Neural progenitor cell (in vitro differentiated cells): ENCODE measurements at regions not wholly inside any gene's neighbourhood (a gene's known extent, or its start where the extent isn't known, plus 50 kb on each side); places are given as distances from the start of the nearest gene placed in this dataset.

Experiments
- DNase-seq: peaks from one replicate; pipeline ENCODE4 v3.0.0-alpha.2; 2016; ENCODE audit warnings: low spot score
- H2AFZ ChIP-seq: fragments of 200-600 bp; sonication (generic); replicated peaks from 2 replicates; pipeline ENCODE4 v1.6.1; 2016; ENCODE audit warnings: antibody characterized with exemption
- H3F3A ChIP-seq: fragments of 200-600 bp; sonication (generic); 2 replicates; pipeline ENCODE4 v1.6.1; 2016; ENCODE audit warnings: antibody characterized with exemption, low read depth
- H3K27ac ChIP-seq: fragments of 200-600 bp; sonication (generic); 2 replicates; pipeline ENCODE4 v1.5.1; 2016; ENCODE audit warnings: mild to moderate bottlenecking
- H3K27me3 ChIP-seq: fragments of 200-600 bp; sonication (generic); 2 replicates; pipeline ENCODE4 v1.6.1; 2016; ENCODE audit warnings: mild to moderate bottlenecking, moderate library complexity
- H3K36me3 ChIP-seq: fragments of 200-600 bp; sonication (generic); 2 replicates; pipeline ENCODE4 v1.5.1; 2016
- H3K4me1 ChIP-seq: fragments of 200-600 bp; sonication (generic); 2 replicates; pipeline ENCODE4 v1.6.1; 2016; ENCODE audit warnings: mixed run types
- H3K4me2 ChIP-seq: fragments of 200-600 bp; sonication (generic); 2 replicates; pipeline ENCODE4 v1.6.1; 2016
- H3K4me3 ChIP-seq: fragments of 200-600 bp; sonication (generic); 2 replicates; pipeline ENCODE4 v1.5.1; 2016
- H3K79me2 ChIP-seq: fragments of 200-600 bp; sonication (generic); 2 replicates; pipeline ENCODE4 v1.6.1; 2016; ENCODE audit warnings: low read depth
- H3K9ac ChIP-seq: fragments of 200-600 bp; sonication (generic); 2 replicates; pipeline ENCODE4 v1.6.1; 2016
- H3K9me3 ChIP-seq: fragments of 200-600 bp; sonication (generic); 2 replicates; pipeline ENCODE4 v1.5.1; 2016; ENCODE audit warnings: low read depth
- H4K20me1 ChIP-seq: fragments of 200-600 bp; sonication (generic); 2 replicates; pipeline ENCODE4 v1.6.1; 2016; ENCODE audit warnings: low read depth
- H3K27ac Mint-ChIP-seq: 3 replicates; pipeline ENCODE4 v1.8.0; 2021; ENCODE audit warnings: mixed read lengths
- H3K27me3 Mint-ChIP-seq: 2 replicates; pipeline ENCODE4 v1.8.0; 2022; ENCODE audit warnings: low read depth, mild to moderate bottlenecking, inconsistent platforms, moderate library complexity, mixed read lengths; ENCODE audit not compliant: insufficient read depth
- H3K36me3 Mint-ChIP-seq: 3 replicates; pipeline ENCODE4 v1.8.0; 2021; ENCODE audit warnings: mixed read lengths
- H3K4me1 Mint-ChIP-seq: 3 replicates; pipeline ENCODE4 v1.8.0; 2021; ENCODE audit warnings: mixed read lengths
- H3K4me3 Mint-ChIP-seq: 3 replicates; pipeline ENCODE4 v1.8.0; 2021; ENCODE audit warnings: mild to moderate bottlenecking, moderate library complexity, mixed read lengths
- H3K9me3 Mint-ChIP-seq: 3 replicates; pipeline ENCODE4 v1.8.0; 2020; ENCODE audit warnings: mixed read lengths
- EZH2 ChIP-seq: fragments of 200-600 bp; sonication (generic); IDR thresholded peaks from 2 replicates; pipeline ENCODE4 v1.6.1; 2017; ENCODE audit warnings: antibody characterized with exemption, mild to moderate bottlenecking, moderate library complexity
- EZH2phosphoT487 ChIP-seq: fragments of 200-600 bp; sonication (generic); IDR thresholded peaks from 2 replicates; pipeline ENCODE4 v1.6.1; 2017; ENCODE audit warnings: antibody characterized with exemption
- TF ChIP-seq, protein P1 (sequence below): fragments of 200-600 bp; sonication (generic); IDR thresholded peaks from 2 replicates; pipeline ENCODE4 v1.5.1; 2017; ENCODE audit warnings: antibody characterized with exemption, mild to moderate bottlenecking

DNA sequence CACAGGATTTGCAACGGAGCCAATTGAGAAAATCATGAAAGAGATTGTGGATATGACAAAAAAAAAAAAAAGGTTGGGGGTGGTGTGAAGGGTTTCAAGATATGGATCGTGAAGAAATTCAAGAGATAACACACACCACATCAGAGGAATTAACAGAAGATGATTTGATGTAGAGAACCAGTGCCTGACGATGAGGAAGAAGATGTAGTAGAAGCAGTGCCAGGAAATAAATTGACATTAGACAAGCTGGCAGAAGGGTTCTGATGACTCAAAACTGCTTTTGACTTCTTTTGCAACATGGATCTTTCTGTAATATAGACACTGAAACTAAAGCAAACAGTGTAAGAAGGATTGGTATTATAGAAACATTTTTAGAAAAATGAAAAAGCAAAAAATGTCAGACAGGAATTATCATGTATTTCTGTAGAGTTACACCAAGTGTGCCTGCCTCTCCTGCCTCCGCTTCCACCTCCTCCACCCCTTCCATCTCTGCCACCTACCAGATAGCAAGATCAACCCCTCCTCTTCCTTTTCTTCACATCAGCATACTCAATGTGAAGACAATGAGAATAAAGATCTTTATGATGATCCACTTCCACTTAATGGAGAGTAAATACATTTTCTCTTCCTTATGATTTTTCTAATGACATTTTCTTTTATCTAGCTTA lies 127.5 kb upstream of the OTUD4 start:
- H3K36me3 ChIP-seq: no peaks in the 10 kb centered on the region
- Mint-ChIP-seq H3K4me3 (no peak overlapping the region), H3K9me3 (no peaks in the 10 kb centered on the region), H3K27me3 (no peaks in the 10 kb centered on the region), H3K36me3 (no peaks in the 10 kb centered on the region), H3K4me1 (no peaks in the 10 kb centered on the region), H3K27ac (no peak overlapping the region)
- no peak overlapping the region for H3K4me3 ChIP-seq
- H3K27me3 ChIP-seq: no peaks in the 10 kb centered on the region
- no peak overlapping the region for H3K27ac ChIP-seq
- H3K9ac ChIP-seq: no peak overlapping the region
- H2AFZ ChIP-seq: no peak overlapping the region
- no peak overlapping the region for H3K4me2 ChIP-seq
- no peak for DNase-seq
- no peak for TF ChIP-seq EZH2
- TF ChIP-seq, protein P1, sequence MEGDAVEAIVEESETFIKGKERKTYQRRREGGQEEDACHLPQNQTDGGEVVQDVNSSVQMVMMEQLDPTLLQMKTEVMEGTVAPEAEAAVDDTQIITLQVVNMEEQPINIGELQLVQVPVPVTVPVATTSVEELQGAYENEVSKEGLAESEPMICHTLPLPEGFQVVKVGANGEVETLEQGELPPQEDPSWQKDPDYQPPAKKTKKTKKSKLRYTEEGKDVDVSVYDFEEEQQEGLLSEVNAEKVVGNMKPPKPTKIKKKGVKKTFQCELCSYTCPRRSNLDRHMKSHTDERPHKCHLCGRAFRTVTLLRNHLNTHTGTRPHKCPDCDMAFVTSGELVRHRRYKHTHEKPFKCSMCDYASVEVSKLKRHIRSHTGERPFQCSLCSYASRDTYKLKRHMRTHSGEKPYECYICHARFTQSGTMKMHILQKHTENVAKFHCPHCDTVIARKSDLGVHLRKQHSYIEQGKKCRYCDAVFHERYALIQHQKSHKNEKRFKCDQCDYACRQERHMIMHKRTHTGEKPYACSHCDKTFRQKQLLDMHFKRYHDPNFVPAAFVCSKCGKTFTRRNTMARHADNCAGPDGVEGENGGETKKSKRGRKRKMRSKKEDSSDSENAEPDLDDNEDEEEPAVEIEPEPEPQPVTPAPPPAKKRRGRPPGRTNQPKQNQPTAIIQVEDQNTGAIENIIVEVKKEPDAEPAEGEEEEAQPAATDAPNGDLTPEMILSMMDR: no peak
- TF ChIP-seq EZH2phosphoT487: no peak
- H4K20me1 ChIP-seq: no peaks in the 10 kb centered on the region
- H3K9me3 ChIP-seq: no peaks in the 10 kb centered on the region
- H3K79me2 ChIP-seq: no peaks in the 10 kb centered on the region
- no peaks in the 10 kb centered on the region for H3F3A ChIP-seq
- H3K4me1 ChIP-seq: no peaks in the 10 kb centered on the region

DNA sequence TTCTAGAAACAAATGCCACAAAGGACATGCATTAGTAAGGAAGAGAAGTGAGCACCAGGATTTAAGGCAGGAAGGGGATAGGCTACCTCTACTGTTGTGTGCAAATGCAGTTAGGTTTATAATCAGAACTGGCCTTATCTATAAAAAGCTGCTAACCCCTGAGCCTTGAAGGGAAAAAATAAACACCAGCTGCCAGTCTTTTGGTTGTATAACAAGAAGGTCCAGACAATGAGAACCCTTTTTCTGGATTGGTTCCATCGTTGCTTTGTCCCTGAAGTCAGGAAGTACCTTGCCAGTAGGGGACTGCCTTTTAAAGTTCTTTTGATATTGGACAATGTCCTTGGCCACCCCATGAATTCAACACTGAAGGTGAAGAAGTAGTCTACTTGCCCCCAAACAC lies 126.7 kb upstream of the OTUD4 start:
- H3F3A ChIP-seq: no peaks in the 10 kb centered on the region
- Mint-ChIP-seq H3K9me3 (no peaks in the 10 kb centered on the region), H3K36me3 (no peaks in the 10 kb centered on the region), H3K4me3 (no peak overlapping the region), H3K27me3 (no peaks in the 10 kb centered on the region), H3K4me1 (no peaks in the 10 kb centered on the region), H3K27ac (no peak overlapping the region)
- no peak for TF ChIP-seq EZH2phosphoT487
- no peaks in the 10 kb centered on the region for H3K4me1 ChIP-seq
- H3K4me2 ChIP-seq: no peak overlapping the region
- H3K9ac ChIP-seq: no peak overlapping the region
- H3K27me3 ChIP-seq: no peaks in the 10 kb centered on the region
- no peaks in the 10 kb centered on the region for H3K79me2 ChIP-seq
- no peaks in the 10 kb centered on the region for H4K20me1 ChIP-seq
- H3K9me3 ChIP-seq: no peaks in the 10 kb centered on the region
- no peak overlapping the region for H3K27ac ChIP-seq
- H3K36me3 ChIP-seq: no peaks in the 10 kb centered on the region
- no peak for DNase-seq
- no peak overlapping the region for H3K4me3 ChIP-seq
- no peak overlapping the region for H2AFZ ChIP-seq

DNA sequence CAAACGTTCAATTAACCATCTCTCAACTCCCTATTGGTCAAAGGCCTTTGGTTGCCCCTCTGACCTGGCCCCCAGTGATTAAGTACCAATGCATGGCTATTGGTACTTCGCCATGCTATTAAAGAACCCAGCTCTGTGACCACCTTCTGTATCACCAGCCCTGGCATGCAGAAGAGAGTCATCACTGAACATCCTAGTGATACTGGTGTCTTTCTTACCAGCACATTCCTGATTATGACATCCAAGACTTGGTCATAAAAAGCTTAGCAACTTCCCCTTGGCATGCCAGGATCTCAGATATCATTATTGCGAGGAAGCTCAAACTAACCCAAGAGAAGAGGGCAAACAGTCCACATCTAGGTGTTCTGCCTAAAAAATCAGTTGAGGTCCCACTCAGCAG lies 122.3 kb upstream of the OTUD4 start:
- H3K27ac Mint-ChIP-seq: no peak overlapping the region
- no peak for TF ChIP-seq EZH2phosphoT487
- TF ChIP-seq EZH2: no peak
- TF ChIP-seq, protein P1: no peak

DNA sequence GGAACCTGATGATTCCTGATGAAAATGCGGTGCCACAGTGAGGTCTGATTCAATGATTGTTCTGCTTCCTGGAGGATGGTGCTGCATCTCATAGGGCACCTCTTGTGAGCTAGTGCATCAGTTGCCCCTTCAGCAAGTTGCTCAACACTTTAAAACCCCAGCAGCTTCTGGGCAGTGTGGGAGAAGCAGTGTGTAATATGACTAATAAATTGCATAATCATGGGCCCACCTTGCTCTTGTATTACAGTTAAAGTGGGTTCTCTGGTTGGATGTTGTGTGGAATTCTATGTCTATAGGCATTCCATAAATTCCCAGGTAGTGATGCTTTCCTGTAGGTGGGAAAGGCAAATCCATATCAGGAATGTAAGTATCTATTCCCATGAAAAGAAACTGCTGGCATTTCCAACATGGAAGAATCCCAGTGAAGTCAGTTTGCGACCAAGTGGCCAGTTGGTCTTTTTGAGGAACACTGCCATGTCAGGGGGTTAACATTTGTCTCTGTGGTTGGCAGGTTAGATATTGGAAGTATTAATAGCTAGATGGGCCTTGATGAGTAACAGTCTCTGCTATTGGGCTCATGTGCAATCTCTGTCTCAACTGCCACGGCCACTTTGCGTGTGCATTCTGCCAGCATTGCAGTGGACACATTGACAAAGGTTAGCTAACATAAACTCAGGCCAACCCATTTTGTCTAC lies 121.1 kb upstream of the OTUD4 start:
- Histone ChIP-seq H3K27me3 (no peaks in the 10 kb centered on the region), H3K36me3 (no peaks in the 10 kb centered on the region), H3K27ac (no peak overlapping the region), H3K79me2 (no peaks in the 10 kb centered on the region), H3K4me3 (no peak overlapping the region), H4K20me1 (no peaks in the 10 kb centered on the region), H3K4me1 (no peaks in the 10 kb centered on the region), H3K9ac (no peak overlapping the region), H3K9me3 (no peaks in the 10 kb centered on the region), H3F3A (no peaks in the 10 kb centered on the region), H2AFZ (no peak overlapping the region), H3K4me2 (no peak overlapping the region)
- H3K9me3 Mint-ChIP-seq: no peaks in the 10 kb centered on the region
- H3K36me3 Mint-ChIP-seq: no peaks in the 10 kb centered on the region
- H3K4me1 Mint-ChIP-seq: no peaks in the 10 kb centered on the region
- TF ChIP-seq, protein P1: no peak
- TF ChIP-seq EZH2: no peak
- TF ChIP-seq EZH2phosphoT487: no peak
- H3K27me3 Mint-ChIP-seq: no peaks in the 10 kb centered on the region
- H3K4me3 Mint-ChIP-seq: no peak overlapping the region
- DNase-seq: no peak
- no peak overlapping the region for H3K27ac Mint-ChIP-seq

More for the DNA sequence above, 122.3 kb upstream of the OTUD4 start:
- Histone ChIP-seq H3K4me1 (no peaks in the 10 kb centered on the region), H3K79me2 (no peaks in the 10 kb centered on the region), H3K27ac (no peak overlapping the region), H3K36me3 (no peaks in the 10 kb centered on the region), H3K4me2 (no peak overlapping the region), H3K27me3 (no peaks in the 10 kb centered on the region), H3K4me3 (no peak overlapping the region), H4K20me1 (no peaks in the 10 kb centered on the region), H3K9ac (no peak overlapping the region), H2AFZ (no peak overlapping the region), H3F3A (no peaks in the 10 kb centered on the region), H3K9me3 (no peaks in the 10 kb centered on the region)
- Mint-ChIP-seq H3K9me3 (no peaks in the 10 kb centered on the region), H3K4me3 (no peak overlapping the region), H3K4me1 (no peaks in the 10 kb centered on the region), H3K27me3 (no peaks in the 10 kb centered on the region), H3K36me3 (no peaks in the 10 kb centered on the region)
- DNase-seq: no peak
